ENCODE measurements at regions not wholly inside any gene's neighbourhood (a gene's known extent, or its start where the extent isn't known, plus 50 kb on each side); places are given as distances from the start of the nearest gene placed in this dataset.

DNA sequence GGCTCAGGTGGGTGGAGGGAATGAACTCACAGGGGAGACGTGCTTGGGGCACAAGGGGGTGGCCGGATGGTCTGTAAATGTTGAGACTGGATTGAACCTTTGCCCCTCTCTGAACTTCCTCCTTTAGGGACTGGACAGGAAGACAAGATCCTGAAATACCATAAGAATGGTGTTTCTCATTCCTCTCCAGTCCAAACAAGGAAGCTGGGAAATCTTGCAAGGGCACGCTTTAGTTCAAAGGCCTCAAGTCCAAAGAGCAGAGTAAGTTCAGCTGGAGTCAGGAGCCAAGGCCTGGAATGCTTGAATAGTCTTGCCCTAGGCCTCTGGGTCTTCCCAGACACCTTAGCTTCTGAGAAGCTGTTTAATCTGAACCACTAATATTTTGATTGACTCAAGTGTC lies 52.4 kb upstream of the SIX3 start:
- H3K27ac Mint-ChIP-seq, result no peak overlapping the region
- no peak overlapping the region for H3K4me3 Mint-ChIP-seq
- no peak overlapping the region for H3K27ac ChIP-seq (ENCODE audit: low read depth, low read length)
- ChIA-PET CTCF (ENCODE audit: partially characterized antibody) (no interaction called here), POLR2A (ENCODE audit: partially characterized antibody) (no interaction called here)
- H3K4me1 Mint-ChIP-seq, result no peaks in the 10 kb centered on the region
- H3K4me3 ChIP-seq (ENCODE audit: low read length in 2 of 2), result no peak overlapping the region
- H3K4me1 ChIP-seq (ENCODE audit: insufficient read depth, low read length), result no peaks in the 10 kb centered on the region
- peaks cover 0 to 15% (median 8%) of the 10 kb centered on the region in 8 donors for H3K9me3 Mint-ChIP-seq
- no peaks in the 10 kb centered on the region for H3K27me3 ChIP-seq (ENCODE audit: insufficient read depth, low read length)
- intact Hi-C loops (cut with micrococcal nuclease), result no loop called here
- peaks cover 6 to 16% of the 10 kb centered on the region in 2 donors for H3K27me3 Mint-ChIP-seq
- DNase-seq, result no peak
- H3K36me3 Mint-ChIP-seq, result no peaks in the 10 kb centered on the region
- H3K9me3 ChIP-seq (ENCODE audit: control insufficient read depth in 1 of 2, low read length in 2 of 2), result no peaks in the 10 kb centered on the region
- H3K36me3 ChIP-seq (ENCODE audit: insufficient read depth, low read length), result no peaks in the 10 kb centered on the region

Data from CD4-positive, alpha-beta memory T cell (primary cell).